ENCODE measurements at regions not wholly inside any gene's neighbourhood (a gene's known extent, or its start where the extent isn't known, plus 50 kb on each side); places are given as distances from the start of the nearest gene placed in this dataset.

DNA sequence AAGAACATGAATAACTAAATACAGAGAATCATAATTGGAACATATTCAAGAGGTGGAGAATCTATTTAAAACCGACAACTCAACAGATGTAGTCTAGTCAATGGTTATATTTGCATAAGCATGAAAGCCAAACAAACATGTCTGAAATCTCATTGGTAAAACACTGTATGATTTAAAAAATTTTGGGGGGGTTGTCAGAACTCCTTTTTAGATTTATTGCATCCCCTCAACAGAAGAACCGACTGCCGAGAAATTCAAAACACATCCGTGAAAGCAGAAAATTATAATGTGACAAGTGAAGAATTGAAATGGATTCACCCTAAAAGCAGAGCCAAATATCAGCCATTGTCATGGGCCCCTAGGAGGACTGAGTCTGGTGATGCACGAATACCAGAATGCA is 633.4 kb upstream of the KCNMB2 start:
- TF ChIP-seq HDAC6 (IDR thresholded peaks at IDR 0.05; ENCODE audit: low read depth, low read length): no peak
- TF ChIP-seq KDM5A (IDR thresholded peaks at IDR 0.05; ENCODE audit: low read length): no peak
- no peak for TF ChIP-seq POU5F1 (IDR thresholded peaks at IDR 0.05; ENCODE audit: low read depth, low read length)
- no peak for TF ChIP-seq EZH2 (IDR thresholded peaks at IDR 0.05; ENCODE audit: low read depth, low read length, severe bottlenecking)
- no peak for TF ChIP-seq EP300 (IDR thresholded peaks at IDR 0.05; ENCODE audit: borderline replicate concordance in 1 of 2, low read depth in 2 of 2, low read length in 2 of 2)
- TF ChIP-seq SP1 (IDR thresholded peaks at IDR 0.05; ENCODE audit: low read depth, low read length): no peak
- no peak for TF ChIP-seq YY1 (IDR thresholded peaks at IDR 0.05; ENCODE audit: low read depth, low read length)
- no peak for TF ChIP-seq RNF2 (IDR thresholded peaks at IDR 0.05; ENCODE audit: borderline replicate concordance, low read depth, low read length, missing control alignments, poor library complexity, severe bottlenecking)
- TF ChIP-seq, protein P1, sequence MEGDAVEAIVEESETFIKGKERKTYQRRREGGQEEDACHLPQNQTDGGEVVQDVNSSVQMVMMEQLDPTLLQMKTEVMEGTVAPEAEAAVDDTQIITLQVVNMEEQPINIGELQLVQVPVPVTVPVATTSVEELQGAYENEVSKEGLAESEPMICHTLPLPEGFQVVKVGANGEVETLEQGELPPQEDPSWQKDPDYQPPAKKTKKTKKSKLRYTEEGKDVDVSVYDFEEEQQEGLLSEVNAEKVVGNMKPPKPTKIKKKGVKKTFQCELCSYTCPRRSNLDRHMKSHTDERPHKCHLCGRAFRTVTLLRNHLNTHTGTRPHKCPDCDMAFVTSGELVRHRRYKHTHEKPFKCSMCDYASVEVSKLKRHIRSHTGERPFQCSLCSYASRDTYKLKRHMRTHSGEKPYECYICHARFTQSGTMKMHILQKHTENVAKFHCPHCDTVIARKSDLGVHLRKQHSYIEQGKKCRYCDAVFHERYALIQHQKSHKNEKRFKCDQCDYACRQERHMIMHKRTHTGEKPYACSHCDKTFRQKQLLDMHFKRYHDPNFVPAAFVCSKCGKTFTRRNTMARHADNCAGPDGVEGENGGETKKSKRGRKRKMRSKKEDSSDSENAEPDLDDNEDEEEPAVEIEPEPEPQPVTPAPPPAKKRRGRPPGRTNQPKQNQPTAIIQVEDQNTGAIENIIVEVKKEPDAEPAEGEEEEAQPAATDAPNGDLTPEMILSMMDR (IDR thresholded peaks at IDR 0.05; ENCODE audit: control extremely low read depth in 1 of 3, insufficient read depth in 1 of 3, low read depth in 1 of 3, low read length in 3 of 3): no peak
- no peak for TF ChIP-seq POLR2A (IDR thresholded peaks at IDR 0.05; ENCODE audit: control extremely low read depth in 1 of 2, low read depth in 2 of 2, low read length in 2 of 2)
